Astrocyte (in vitro differentiated cells and primary cell): ENCODE measurements at regions not wholly inside any gene's neighbourhood (a gene's known extent, or its start where the extent isn't known, plus 50 kb on each side); places are given as distances from the start of the nearest gene placed in this dataset.

Experiments
- CTCF ChIP-seq: IDR thresholded peaks from 2 replicates; pipeline ENCODE4 v1.5.1; 2011; ENCODE audit warnings: low read depth, mild to moderate bottlenecking, inconsistent platforms, low read length, moderate library complexity; ENCODE audit not compliant: insufficient read depth
- EZH2 ChIP-seq: IDR thresholded peaks from 2 replicates; pipeline ENCODE4 v1.6.1; 2012; ENCODE audit warnings: mild to moderate bottlenecking, low read length, inconsistent platforms; ENCODE audit not compliant: insufficient read depth

- TF ChIP-seq CTCF (no peak), EZH2 (no peak)
Measured at GRCh38 chr6:17021539-17021889, 80.3 kb upstream of the STMND1 start.
